Gastroesophageal sphincter (tissue), 4 donors: ENCODE measurements at regions not wholly inside any gene's neighbourhood (a gene's known extent, or its start where the extent isn't known, plus 50 kb on each side); places are given as distances from the start of the nearest gene placed in this dataset.

Experiments used
- ATAC-seq: fragments of 150-250 bp; one replicate; pipeline ENCODE4 v1.9.1; 2016; ENCODE audit warnings: mild to moderate bottlenecking, moderate library complexity
- H3K27ac ChIP-seq, 4 donors: fragments of 200-600 bp; sonication (generic) in 3 of 4; 1 replicate in 3 of 4; 2 replicates in 1 of 4; pipeline ENCODE4 v1.5.1; 2016 to 2019
- H3K27me3 ChIP-seq: fragments of 200-600 bp; sonication (generic); one replicate; pipeline ENCODE4 v1.5.1; 2019
- H3K36me3 ChIP-seq, 2 donors: fragments of 200-600 bp; sonication (generic); one replicate each; pipeline ENCODE4 v1.5.1; 2019; ENCODE audit warnings: control low read depth in 1 of 2
- H3K4me1 ChIP-seq, 3 donors: fragments of 200-600 bp; sonication (generic); 1 replicate in 2 of 3; 2 replicates in 1 of 3; pipeline ENCODE4 v1.5.1; 2016 to 2019; ENCODE audit warnings: control low read depth in 2 of 3
- H3K4me3 ChIP-seq, 2 donors: fragments of 200-600 bp; sonication (generic); one replicate each; pipeline ENCODE4 v1.5.1; 2019; ENCODE audit warnings: mild to moderate bottlenecking in 1 of 2, moderate library complexity in 1 of 2
- H3K9me3 ChIP-seq, 3 donors: fragments of 200-600 bp; sonication (generic); one replicate each; pipeline ENCODE4 v1.5.1; 2017 to 2019; ENCODE audit warnings: control low read depth in 2 of 3
- CTCF ChIP-seq, 4 experiments: fragments of 200-600 bp in 2 of 4; fragments of 450-650 bp in 2 of 4; sonication (generic) in 1 of 4; IDR thresholded peaks; one replicate each; pipeline ENCODE4 v1.5.1; 2017 to 2019; ENCODE audit warnings: antibody characterized with exemption in 4 of 4, mild to moderate bottlenecking in 2 of 4, moderate library complexity in 2 of 4
- EP300 ChIP-seq: sonication (generic); formaldehyde crosslinking; IDR thresholded peaks from one replicate; pipeline ENCODE4 v1.6.1; 2017; ENCODE audit warnings: antibody characterized with exemption, mild to moderate bottlenecking
- POLR2A ChIP-seq, 2 donors: fragments of 450-650 bp; IDR thresholded peaks; one replicate each; pipeline ENCODE4 v1.6.1; 2017; ENCODE audit warnings: antibody characterized with exemption in 2 of 2, mild to moderate bottlenecking in 2 of 2, moderate library complexity in 1 of 2
- POLR2AphosphoS5 ChIP-seq: sonication (generic); formaldehyde crosslinking; IDR thresholded peaks from one replicate; pipeline ENCODE4 v1.6.1; 2017; ENCODE audit warnings: antibody characterized with exemption
- WGBS, 2 donors: methylation state at CpG; one replicate each; pipeline ENCODE4 v1.1.5; 2018; ENCODE audit warnings: low coverage in 1 of 2; 5-methylcytosine and 5-hydroxymethylcytosine counted together

- no peak overlapping the region for H3K4me3 ChIP-seq
- TF ChIP-seq POLR2AphosphoS5, result no peak
- TF ChIP-seq CTCF (IDR thresholded peaks at IDR 0.05), result no peak
- no peaks in the 10 kb centered on the region for H3K36me3 ChIP-seq
- no peaks in the 10 kb centered on the region for H3K27me3 ChIP-seq
- no peak overlapping the region for H3K27ac ChIP-seq
- H3K9me3 ChIP-seq, result no peaks in the 10 kb centered on the region
- no peak for ATAC-seq
- H3K4me1 ChIP-seq, result no peaks in the 10 kb centered on the region
- WGBS, 2 donors, result 77 to 100% methylated on average over 1 to 3 of the region's 3 CpGs
These were observed 116.2 kb upstream of the FNDC3A start for GRCh38 chr13:48859272-48860105.

- TF ChIP-seq POLR2AphosphoS5, result no peak
- no peak for TF ChIP-seq POLR2A (IDR thresholded peaks at IDR 0.05)
- TF ChIP-seq EP300, result no peak
- no peak for TF ChIP-seq CTCF (IDR thresholded peaks at IDR 0.05)
- no peaks in the 10 kb centered on the region for H3K27me3 ChIP-seq
- 64 to 77% methylated on average over 1 of the region's 1 CpG for WGBS, 2 donors
- ATAC-seq, result no peak
- no peak overlapping the region for H3K4me3 ChIP-seq
- H3K36me3 ChIP-seq, result no peaks in the 10 kb centered on the region
- H3K4me1 ChIP-seq, result no peaks in the 10 kb centered on the region
- H3K9me3 ChIP-seq, result no peaks in the 10 kb centered on the region
- H3K27ac ChIP-seq, result no peak overlapping the region
These were observed 115.3 kb upstream of the FNDC3A start for GRCh38 chr13:48860364-48860763.

- Histone ChIP-seq H3K4me1 (no peaks in the 10 kb centered on the region), H3K36me3 (no peaks in the 10 kb centered on the region), H3K4me3 (no peak overlapping the region), H3K27me3 (no peaks in the 10 kb centered on the region), H3K9me3 (no peaks in the 10 kb centered on the region), H3K27ac (no peak overlapping the region)
- TF ChIP-seq CTCF (IDR thresholded peaks at IDR 0.05), result no peak
- no peak for TF ChIP-seq POLR2AphosphoS5
- no peak for TF ChIP-seq POLR2A (IDR thresholded peaks at IDR 0.05)
- no peak for TF ChIP-seq EP300
- no peak for ATAC-seq
- 60 to 76% methylated on average over 3 of the region's 3 CpGs for WGBS, 2 donors
These were observed 113.1 kb upstream of the FNDC3A start for GRCh38 chr13:48862572-48862971.

GRCh38 chr13:48864100-48864499 is 111.6 kb upstream of the FNDC3A start:
- Histone ChIP-seq H3K4me3 (no peak overlapping the region), H3K4me1 (no peaks in the 10 kb centered on the region), H3K9me3 (no peaks in the 10 kb centered on the region), H3K27ac (no peak overlapping the region), H3K27me3 (no peaks in the 10 kb centered on the region), H3K36me3 (no peaks in the 10 kb centered on the region)
- TF ChIP-seq POLR2AphosphoS5, result no peak
- no peak for TF ChIP-seq CTCF (IDR thresholded peaks at IDR 0.05)
- no peak for TF ChIP-seq EP300
- TF ChIP-seq POLR2A (IDR thresholded peaks at IDR 0.05), result no peak
- ATAC-seq, result no peak

GRCh38 chr13:48866249-48866648 is 109.5 kb upstream of the FNDC3A start:
- Histone ChIP-seq H3K27me3 (no peaks in the 10 kb centered on the region), H3K4me1 (no peaks in the 10 kb centered on the region), H3K9me3 (no peaks in the 10 kb centered on the region), H3K36me3 (no peaks in the 10 kb centered on the region), H3K27ac (no peak overlapping the region), H3K4me3 (no peak overlapping the region)
- TF ChIP-seq POLR2AphosphoS5 (no peak), POLR2A (IDR thresholded peaks at IDR 0.05) (no peak), CTCF (IDR thresholded peaks at IDR 0.05) (no peak), EP300 (no peak)
- ATAC-seq, result no peak
- 70 to 76% methylated on average over 6 of the region's 6 CpGs for WGBS, 2 donors
